ENCODE measurements at regions not wholly inside any gene's neighbourhood (a gene's known extent, or its start where the extent isn't known, plus 50 kb on each side); places are given as distances from the start of the nearest gene placed in this dataset.

DNA sequence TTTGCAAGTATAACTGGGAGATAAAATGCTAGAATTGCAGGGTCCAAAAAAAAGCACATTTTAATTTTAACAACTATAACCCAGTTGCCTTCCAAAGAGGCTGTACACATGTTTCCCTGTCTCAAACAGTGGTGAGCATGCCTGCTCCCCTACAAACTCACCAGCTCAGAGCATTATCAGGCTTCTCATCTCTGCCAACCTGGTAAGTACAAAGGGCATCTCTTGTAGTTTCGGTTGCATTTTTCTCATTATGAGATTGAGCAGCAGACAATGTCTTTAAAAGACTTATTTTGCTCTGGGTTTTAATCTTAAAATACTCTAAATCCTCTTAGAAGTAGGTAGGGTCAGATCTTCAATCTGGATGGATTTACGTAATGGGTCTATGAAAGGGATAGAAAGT lies 107.1 kb upstream of the MSX2 start:
- Histone ChIP-seq H3K27ac (no peak overlapping the region), H3K27me3 (no peaks in the 10 kb centered on the region), H3K36me3 (no peaks in the 10 kb centered on the region), H3K4me3 (no peak overlapping the region), H3K4me1 (no peaks in the 10 kb centered on the region), H3K9me3 (peaks cover 0 to 4% (median 0%) of the 10 kb centered on the region in 4 donors)
- DNase-seq (ENCODE audit: low spot score in 2 of 2), result no peak
- 84 to 94% methylated on average over 2 of the region's 2 CpGs for WGBS, 2 donors
- TF ChIP-seq EP300 (IDR thresholded peaks at IDR 0.05) (no peak), POLR2A (IDR thresholded peaks at IDR 0.05) (no peak)
- TF ChIP-seq, protein P1, sequence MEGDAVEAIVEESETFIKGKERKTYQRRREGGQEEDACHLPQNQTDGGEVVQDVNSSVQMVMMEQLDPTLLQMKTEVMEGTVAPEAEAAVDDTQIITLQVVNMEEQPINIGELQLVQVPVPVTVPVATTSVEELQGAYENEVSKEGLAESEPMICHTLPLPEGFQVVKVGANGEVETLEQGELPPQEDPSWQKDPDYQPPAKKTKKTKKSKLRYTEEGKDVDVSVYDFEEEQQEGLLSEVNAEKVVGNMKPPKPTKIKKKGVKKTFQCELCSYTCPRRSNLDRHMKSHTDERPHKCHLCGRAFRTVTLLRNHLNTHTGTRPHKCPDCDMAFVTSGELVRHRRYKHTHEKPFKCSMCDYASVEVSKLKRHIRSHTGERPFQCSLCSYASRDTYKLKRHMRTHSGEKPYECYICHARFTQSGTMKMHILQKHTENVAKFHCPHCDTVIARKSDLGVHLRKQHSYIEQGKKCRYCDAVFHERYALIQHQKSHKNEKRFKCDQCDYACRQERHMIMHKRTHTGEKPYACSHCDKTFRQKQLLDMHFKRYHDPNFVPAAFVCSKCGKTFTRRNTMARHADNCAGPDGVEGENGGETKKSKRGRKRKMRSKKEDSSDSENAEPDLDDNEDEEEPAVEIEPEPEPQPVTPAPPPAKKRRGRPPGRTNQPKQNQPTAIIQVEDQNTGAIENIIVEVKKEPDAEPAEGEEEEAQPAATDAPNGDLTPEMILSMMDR (IDR thresholded peaks at IDR 0.05), result no peak

DNA sequence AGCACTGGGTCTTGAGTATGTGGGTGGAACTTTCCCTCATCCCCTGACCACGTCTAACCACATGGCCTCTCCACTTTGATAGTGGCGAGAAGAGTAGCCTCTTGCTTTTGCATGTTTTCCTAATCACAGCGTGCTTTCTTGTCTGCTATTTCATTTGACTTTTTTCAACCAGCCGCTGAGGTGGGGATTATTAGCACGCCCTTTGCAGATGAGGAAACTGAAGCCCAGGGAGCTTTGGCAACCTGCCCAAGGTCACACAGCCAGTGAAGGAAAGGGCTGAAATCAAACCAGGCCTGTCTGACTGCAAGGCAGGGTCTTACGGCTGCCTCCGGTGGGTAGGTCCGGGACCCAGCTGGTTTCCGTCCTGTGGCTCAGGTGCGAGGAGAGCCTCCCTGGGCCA lies 106.5 kb upstream of the MSX2 start:
- WGBS, 2 donors, result 57 to 70% methylated on average over 10 of the region's 10 CpGs
- H3K4me3 ChIP-seq, result no peak overlapping the region
- TF ChIP-seq, protein P1 (IDR thresholded peaks at IDR 0.05), result no peak
- TF ChIP-seq EP300 (IDR thresholded peaks at IDR 0.05), result no peak
- TF ChIP-seq POLR2A (IDR thresholded peaks at IDR 0.05), result no peak
- H3K9me3 ChIP-seq, result peaks cover 0 to 4% (median 0%) of the 10 kb centered on the region in 4 donors
- H3K27ac ChIP-seq, result no peak overlapping the region
- DNase-seq (ENCODE audit: low spot score in 2 of 2), result no peak
- H3K4me1 ChIP-seq, result no peaks in the 10 kb centered on the region
- no peaks in the 10 kb centered on the region for H3K27me3 ChIP-seq
- no peaks in the 10 kb centered on the region for H3K36me3 ChIP-seq

DNA sequence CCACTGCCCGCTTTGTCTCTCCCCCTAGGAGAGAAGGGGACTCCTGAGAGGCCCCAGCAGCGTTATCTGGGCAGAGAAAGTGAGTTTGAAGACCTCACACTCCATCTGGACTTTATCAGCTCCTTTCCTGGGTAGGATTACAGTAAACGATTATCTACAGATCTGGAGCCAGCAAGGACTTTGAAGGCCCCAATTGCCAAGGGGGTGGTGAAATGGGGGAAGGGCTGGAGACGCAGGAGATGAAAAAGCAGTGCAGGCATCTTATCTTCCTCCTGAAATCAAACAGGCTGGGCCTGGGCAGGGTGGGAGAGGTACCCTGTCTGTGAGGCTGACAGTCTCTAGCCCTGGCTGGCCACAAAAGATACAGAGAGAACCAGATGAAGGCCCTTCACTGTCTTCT lies 105.8 kb upstream of the MSX2 start:
- TF ChIP-seq, protein P1 (IDR thresholded peaks at IDR 0.05), result no peak
- TF ChIP-seq POLR2A (IDR thresholded peaks at IDR 0.05) (no peak), EP300 (IDR thresholded peaks at IDR 0.05) (no peak)
- H3K9me3 ChIP-seq, result peaks cover 0 to 4% (median 0%) of the 10 kb centered on the region in 4 donors
- WGBS, 2 donors, result 59 to 62% methylated on average over 4 of the region's 4 CpGs
- no peaks in the 10 kb centered on the region for H3K36me3 ChIP-seq
- H3K27ac ChIP-seq, result no peak overlapping the region
- H3K27me3 ChIP-seq, result no peaks in the 10 kb centered on the region
- H3K4me3 ChIP-seq, result no peak overlapping the region
- H3K4me1 ChIP-seq, result no peaks in the 10 kb centered on the region
- no peak for DNase-seq (ENCODE audit: low spot score in 2 of 2)

DNA sequence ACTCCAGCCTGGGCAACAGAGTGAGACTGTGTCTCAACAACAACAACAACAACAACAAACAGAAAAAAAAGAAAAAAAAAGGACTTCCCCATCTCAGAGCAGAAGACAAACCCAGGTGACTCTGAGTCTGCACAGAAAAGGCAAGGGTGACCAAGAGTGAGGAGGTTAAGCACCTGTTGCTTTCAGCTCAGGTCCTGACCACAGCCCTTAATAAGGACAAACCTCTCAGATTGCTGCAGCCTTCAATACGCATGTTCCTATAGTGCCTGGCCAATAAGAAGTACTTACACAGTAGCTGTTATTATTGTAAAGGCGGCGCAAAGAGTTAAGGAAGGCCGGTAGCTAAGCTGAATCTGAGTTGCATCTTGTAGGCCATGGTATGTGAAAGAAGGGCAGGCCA lies 102.3 kb upstream of the MSX2 start:
- H3K4me3 ChIP-seq, result no peak overlapping the region
- no peak for DNase-seq (ENCODE audit: low spot score in 2 of 2)
- WGBS, 2 donors, result 92 to 95% methylated on average over 4 of the region's 4 CpGs
- no peaks in the 10 kb centered on the region for H3K36me3 ChIP-seq
- H3K27me3 ChIP-seq, result no peaks in the 10 kb centered on the region
- TF ChIP-seq, protein P1 (IDR thresholded peaks at IDR 0.05), result no peak
- TF ChIP-seq EP300 (IDR thresholded peaks at IDR 0.05) (no peak), POLR2A (IDR thresholded peaks at IDR 0.05) (no peak)
- peaks cover 0 to 6% (median 0%) of the 10 kb centered on the region in 4 donors for H3K4me1 ChIP-seq
- no peak overlapping the region for H3K27ac ChIP-seq
- no peaks in the 10 kb centered on the region for H3K9me3 ChIP-seq

DNA sequence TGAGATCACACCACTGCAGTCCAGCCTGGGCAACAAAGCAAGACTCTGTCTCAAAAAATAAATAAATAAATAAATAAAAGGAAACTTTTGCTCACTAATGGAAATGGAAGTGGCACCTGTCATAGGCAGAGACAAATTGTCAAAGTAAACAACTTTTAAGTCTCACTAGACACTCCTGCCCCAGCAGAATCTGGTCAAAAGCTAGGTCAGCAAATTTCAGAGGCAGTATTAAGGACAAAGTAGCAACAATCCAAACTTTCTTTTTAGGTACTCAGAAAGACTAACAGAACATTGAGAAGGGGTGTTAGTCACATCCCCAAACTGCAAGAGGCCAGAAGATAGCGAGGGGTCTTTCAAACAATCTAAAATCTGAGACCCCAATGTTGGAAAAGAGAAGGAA lies 101.4 kb upstream of the MSX2 start:
- Histone ChIP-seq H3K27ac (no peak overlapping the region), H3K36me3 (no peaks in the 10 kb centered on the region), H3K4me1 (peaks cover 0 to 6% (median 0%) of the 10 kb centered on the region in 4 donors), H3K9me3 (no peaks in the 10 kb centered on the region), H3K27me3 (no peaks in the 10 kb centered on the region), H3K4me3 (no peak overlapping the region)
- 90 to 94% methylated on average over 1 of the region's 1 CpG for WGBS, 2 donors
- TF ChIP-seq POLR2A (IDR thresholded peaks at IDR 0.05), result no peak
- TF ChIP-seq, protein P1 (IDR thresholded peaks at IDR 0.05), result no peak
- no peak for TF ChIP-seq EP300 (IDR thresholded peaks at IDR 0.05)
- no peak for DNase-seq (ENCODE audit: low spot score in 2 of 2)

All from tibial nerve (tissue), 4 donors.